ENCODE measurements at regions not wholly inside any gene's neighbourhood (a gene's known extent, or its start where the extent isn't known, plus 50 kb on each side); places are given as distances from the start of the nearest gene placed in this dataset.

- H3K79me2 ChIP-seq (ENCODE audit: insufficient read depth, low read length) = no peaks in the 10 kb centered on the region
- TF ChIP-seq EZH2 (IDR thresholded peaks at IDR 0.05; ENCODE audit: borderline replicate concordance, low read depth, low read length, severe bottlenecking) = no peak
- no peak for TF ChIP-seq CTCF (IDR thresholded peaks at IDR 0.05; ENCODE audit: borderline replicate concordance, extremely low read depth, low read length, poor library complexity, severe bottlenecking)
- no peak overlapping the region for H3K9ac ChIP-seq (ENCODE audit: low read depth, low read length)
- DNase-seq = peak; percentile 20
- peak overlapping the region in 1 of 2 experiments; percentile 19; a peak in 1 of 4 replicates for H3K4me3 ChIP-seq (ENCODE audit: low read depth in 1 of 2, low read length in 2 of 2)
- H3K27ac ChIP-seq (ENCODE audit: low read length) = peak overlapping the region; percentile 85
- H3K4me2 ChIP-seq (ENCODE audit: insufficient read depth, low read length) = peak overlapping the region; percentile 59; the same call in 1 of the 2 replicates
- no peaks in the 10 kb centered on the region for H4K20me1 ChIP-seq (ENCODE audit: insufficient read depth, low read length)
- H3K36me3 ChIP-seq (ENCODE audit: insufficient read depth, low read length) = no peaks in the 10 kb centered on the region
- H3K9me3 ChIP-seq (ENCODE audit: insufficient read depth, low read length, severe bottlenecking) = peaks cover 19% of the 10 kb centered on the region
- peaks cover 17% of the 10 kb centered on the region for H3K4me1 ChIP-seq (ENCODE audit: insufficient read depth, low read length)
- H3K27me3 ChIP-seq (ENCODE audit: insufficient read depth, low read length, poor library complexity) = no peaks in the 10 kb centered on the region
- peak; percentile 70 for ATAC-seq (ENCODE audit: insufficient read depth, low read depth)
- H2AFZ ChIP-seq (ENCODE audit: low read depth, low read length) = peak overlapping the region; percentile 63
Measured at GRCh38 chr5:3411363-3411762, 184.3 kb upstream of the IRX1 start.

GRCh38 chr5:3401635-3402034, 194.0 kb upstream of the IRX1 start:
- Histone ChIP-seq H2AFZ (ENCODE audit: low read depth, low read length) (no peak overlapping the region), H3K9me3 (ENCODE audit: insufficient read depth, low read length, severe bottlenecking) (peaks cover 8% of the 10 kb centered on the region), H3K79me2 (ENCODE audit: insufficient read depth, low read length) (no peaks in the 10 kb centered on the region), H4K20me1 (ENCODE audit: insufficient read depth, low read length) (no peaks in the 10 kb centered on the region), H3K4me2 (ENCODE audit: insufficient read depth, low read length) (no peak overlapping the region), H3K27me3 (ENCODE audit: insufficient read depth, low read length, poor library complexity) (no peaks in the 10 kb centered on the region), H3K4me1 (ENCODE audit: insufficient read depth, low read length) (no peaks in the 10 kb centered on the region), H3K36me3 (ENCODE audit: insufficient read depth, low read length) (no peaks in the 10 kb centered on the region), H3K4me3 (ENCODE audit: low read depth in 1 of 2, low read length in 2 of 2) (no peak overlapping the region), H3K9ac (ENCODE audit: low read depth, low read length) (no peak overlapping the region), H3K27ac (ENCODE audit: low read length) (no peak overlapping the region)
- ATAC-seq (ENCODE audit: insufficient read depth, low read depth) (no peak), DNase-seq (no peak)
- TF ChIP-seq EZH2 (IDR thresholded peaks at IDR 0.05; ENCODE audit: borderline replicate concordance, low read depth, low read length, severe bottlenecking) (no peak), CTCF (IDR thresholded peaks at IDR 0.05; ENCODE audit: borderline replicate concordance, extremely low read depth, low read length, poor library complexity, severe bottlenecking) (no peak)

GRCh38 chr5:3400659-3401058, 195.0 kb upstream of the IRX1 start:
- ATAC-seq (ENCODE audit: insufficient read depth, low read depth) = no peak
- no peak overlapping the region for H2AFZ ChIP-seq (ENCODE audit: low read depth, low read length)

More at GRCh38 chr5:3400659-3401058, 195.0 kb upstream of the IRX1 start:
- no peak overlapping the region for H3K4me2 ChIP-seq (ENCODE audit: insufficient read depth, low read length)
- H3K4me3 ChIP-seq (ENCODE audit: low read depth in 1 of 2, low read length in 2 of 2) = no peak overlapping the region
- H3K4me1 ChIP-seq (ENCODE audit: insufficient read depth, low read length) = no peaks in the 10 kb centered on the region
- no peaks in the 10 kb centered on the region for H3K27me3 ChIP-seq (ENCODE audit: insufficient read depth, low read length, poor library complexity)
- no peaks in the 10 kb centered on the region for H4K20me1 ChIP-seq (ENCODE audit: insufficient read depth, low read length)
- no peak overlapping the region for H3K27ac ChIP-seq (ENCODE audit: low read length)
- no peaks in the 10 kb centered on the region for H3K79me2 ChIP-seq (ENCODE audit: insufficient read depth, low read length)
- no peak overlapping the region for H3K9ac ChIP-seq (ENCODE audit: low read depth, low read length)
- H3K36me3 ChIP-seq (ENCODE audit: insufficient read depth, low read length) = no peaks in the 10 kb centered on the region
- no peak for TF ChIP-seq EZH2 (IDR thresholded peaks at IDR 0.05; ENCODE audit: borderline replicate concordance, low read depth, low read length, severe bottlenecking)
- TF ChIP-seq CTCF (IDR thresholded peaks at IDR 0.05; ENCODE audit: borderline replicate concordance, extremely low read depth, low read length, poor library complexity, severe bottlenecking) = no peak
- peaks cover 8% of the 10 kb centered on the region for H3K9me3 ChIP-seq (ENCODE audit: insufficient read depth, low read length, severe bottlenecking)
- DNase-seq = no peak

Data from DND-41 (cell line).